ENCODE measurements at regions not wholly inside any gene's neighbourhood (a gene's known extent, or its start where the extent isn't known, plus 50 kb on each side); places are given as distances from the start of the nearest gene placed in this dataset.
"Not testable (repeated sequence)": the region's sequence is repeated elsewhere in the genome, so short reads cannot be mapped to it uniquely, and the experiment has no call there.

DNA sequence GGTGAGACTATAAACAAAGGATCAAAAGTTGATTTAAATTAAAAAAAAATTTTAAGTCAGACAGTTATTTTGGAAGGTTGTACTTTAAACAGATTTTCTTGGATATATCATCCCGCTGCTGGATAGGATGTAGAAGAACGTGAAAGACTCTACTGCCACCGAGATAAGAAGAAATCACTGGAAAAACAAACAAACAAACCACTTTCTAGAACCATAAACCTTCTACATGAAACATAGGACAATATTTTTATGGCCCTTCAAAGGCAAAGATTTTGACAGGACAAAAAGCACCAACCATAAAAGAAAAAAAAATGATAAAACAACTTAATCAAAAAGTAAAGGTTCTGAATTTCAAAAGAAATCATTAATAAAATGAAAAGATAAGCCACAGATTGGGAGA is 268.2 kb upstream of the DAAM1 start:
- BruUV-seq (replicated peaks): no TSS peak

GRCh38 chr14:58922201-58922940 is 266.1 kb upstream of the DAAM1 start:
- H3K4me2 ChIP-seq (ENCODE audit: low read length); H4K20me1 ChIP-seq (ENCODE audit: insufficient read depth); ATAC-seq; H3K36me3 ChIP-seq (ENCODE audit: control insufficient read depth in 1 of 2, insufficient read depth in 2 of 2, low read length in 2 of 2); CTCF ChIA-PET; BruUV-seq (replicated peaks); H3K27ac ChIP-seq (ENCODE audit: low read depth, low read length); H3K79me2 ChIP-seq (ENCODE audit: insufficient read depth, low read length); DNase-seq (ENCODE audit: low read depth, low spot score); H3K4me1 ChIP-seq (ENCODE audit: control insufficient read depth in 1 of 2, insufficient read depth in 2 of 2, low read length in 2 of 2); intact Hi-C loops (cut with micrococcal nuclease); H2AFZ ChIP-seq (ENCODE audit: low read depth, low read length, poor library complexity, severe bottlenecking); POLR2A ChIA-PET; H3K4me3 ChIP-seq (replicated peaks in 1 of 2; ENCODE audit: low read depth in 1 of 2, low read length in 2 of 2); H3K9me2 ChIP-seq (ENCODE audit: insufficient read depth); H3K27me3 ChIP-seq (ENCODE audit: insufficient read depth, low read length); H3K9me3 ChIP-seq (ENCODE audit: control insufficient read depth in 1 of 2, insufficient read depth in 1 of 2, low read depth in 1 of 2, low read length in 2 of 2); RAD21 ChIA-PET (ENCODE audit: low non-redundant PET in 1 of 2, low total read pairs in 2 of 2, uncharacterized antibody in 2 of 2, unreplicated experiment in 2 of 2); H3K9ac ChIP-seq (ENCODE audit: low read length): not testable (repeated sequence)

More for the DNA sequence above, 268.2 kb upstream of the DAAM1 start:
- Histone ChIP-seq H3K9ac (ENCODE audit: low read length) (no peak overlapping the region), H3K79me2 (ENCODE audit: insufficient read depth, low read length) (no peaks in the 10 kb centered on the region), H4K20me1 (ENCODE audit: insufficient read depth) (no peaks in the 10 kb centered on the region), H3K4me3 (replicated peaks in 1 of 2; ENCODE audit: low read depth in 1 of 2, low read length in 2 of 2) (no peak overlapping the region), H3K9me2 (ENCODE audit: insufficient read depth) (no peaks in the 10 kb centered on the region), H3K27me3 (ENCODE audit: insufficient read depth, low read length) (no peaks in the 10 kb centered on the region), H3K4me2 (ENCODE audit: low read length) (no peak overlapping the region), H3K9me3 (ENCODE audit: control insufficient read depth in 1 of 2, insufficient read depth in 1 of 2, low read depth in 1 of 2, low read length in 2 of 2) (no peaks in the 10 kb centered on the region), H3K36me3 (ENCODE audit: control insufficient read depth in 1 of 2, insufficient read depth in 2 of 2, low read length in 2 of 2) (no peaks in the 10 kb centered on the region), H3K4me1 (ENCODE audit: control insufficient read depth in 1 of 2, insufficient read depth in 2 of 2, low read length in 2 of 2) (peaks cover 0 to 4% of the 10 kb centered on the region in 2 experiments; a peak in 1 of 4 replicates), H2AFZ (ENCODE audit: low read depth, low read length, poor library complexity, severe bottlenecking) (no peak overlapping the region), H3K27ac (ENCODE audit: low read depth, low read length) (no peak overlapping the region)
- no peak for ATAC-seq
- intact Hi-C loops (cut with micrococcal nuclease): no loop called here
- CTCF ChIA-PET: no interaction called here
- POLR2A ChIA-PET: no interaction called here
- no peak for TF ChIP-seq EZH2 (IDR thresholded peaks at IDR 0.05)
- TF ChIP-seq EGR1 (IDR thresholded peaks at IDR 0.05; ENCODE audit: low read depth): no peak
- DNase-seq (ENCODE audit: low read depth, low spot score): no peak
- RAD21 ChIA-PET (ENCODE audit: low non-redundant PET in 1 of 2, low total read pairs in 2 of 2, uncharacterized antibody in 2 of 2, unreplicated experiment in 2 of 2): no interaction called here
